Mucosa of gallbladder (tissue), 1 donor: ENCODE measurements at regions not wholly inside any gene's neighbourhood (a gene's known extent, or its start where the extent isn't known, plus 50 kb on each side); places are given as distances from the start of the nearest gene placed in this dataset.

Experiments
- DNase-seq: peaks from one replicate; pipeline ENCODE4 v3.0.0-alpha.2; 2020; ENCODE audit warnings: low spot score
- donor health status: DM: no; HTN: no; CAD: no.

- no peak for DNase-seq
Measured at GRCh38 chr2:128450211-128451024, 131.8 kb upstream of the HS6ST1 start.

GRCh38 chr2:128451084-128452023 lies 132.7 kb upstream of the HS6ST1 start:
- DNase-seq: no peak

GRCh38 chr2:128452024-128452411 lies 133.3 kb upstream of the HS6ST1 start:
- no peak for DNase-seq

- DNase-seq: peak; percentile 5
Measured at GRCh38 chr2:128452536-128453530, 134.2 kb upstream of the HS6ST1 start.

GRCh38 chr2:128454980-128455720 lies 136.5 kb upstream of the HS6ST1 start:
- no peak for DNase-seq

- no peak for DNase-seq
Measured at GRCh38 chr2:128455721-128456050, 137.0 kb upstream of the HS6ST1 start.

GRCh38 chr2:128456281-128456680 lies 137.6 kb upstream of the HS6ST1 start:
- DNase-seq: no peak

GRCh38 chr2:128457006-128457604 lies 138.4 kb upstream of the HS6ST1 start:
- no peak for DNase-seq

GRCh38 chr2:128457716-128458115 lies 139.0 kb upstream of the HS6ST1 start:
- no peak for DNase-seq

- no peak for DNase-seq
Measured at GRCh38 chr2:128458505-128458904, 139.8 kb upstream of the HS6ST1 start.

- DNase-seq: peak; percentile 3
Measured at GRCh38 chr2:128464456-128464855, 145.8 kb upstream of the HS6ST1 start.

- DNase-seq: peak; percentile 14
Measured at GRCh38 chr2:128465246-128466170, 146.8 kb upstream of the HS6ST1 start.

- DNase-seq: peak; percentile 48
Measured at GRCh38 chr2:128466376-128466775, 147.7 kb upstream of the HS6ST1 start.

GRCh38 chr2:128466776-128467175 lies 148.1 kb upstream of the HS6ST1 start:
- peak; percentile 2 for DNase-seq

GRCh38 chr2:128467321-128467969 lies 148.8 kb upstream of the HS6ST1 start:
- peak; percentile 4 for DNase-seq

- peak; percentile 6 for DNase-seq
Measured at GRCh38 chr2:128468186-128468920, 149.7 kb upstream of the HS6ST1 start.

- peak; percentile 7 for DNase-seq
Measured at GRCh38 chr2:128469203-128469602, 150.5 kb upstream of the HS6ST1 start.

GRCh38 chr2:128469875-128470274 lies 151.2 kb upstream of the HS6ST1 start:
- DNase-seq: peak; percentile 1
